ENCODE measurements at regions not wholly inside any gene's neighbourhood (a gene's known extent, or its start where the extent isn't known, plus 50 kb on each side); places are given as distances from the start of the nearest gene placed in this dataset.

DNA sequence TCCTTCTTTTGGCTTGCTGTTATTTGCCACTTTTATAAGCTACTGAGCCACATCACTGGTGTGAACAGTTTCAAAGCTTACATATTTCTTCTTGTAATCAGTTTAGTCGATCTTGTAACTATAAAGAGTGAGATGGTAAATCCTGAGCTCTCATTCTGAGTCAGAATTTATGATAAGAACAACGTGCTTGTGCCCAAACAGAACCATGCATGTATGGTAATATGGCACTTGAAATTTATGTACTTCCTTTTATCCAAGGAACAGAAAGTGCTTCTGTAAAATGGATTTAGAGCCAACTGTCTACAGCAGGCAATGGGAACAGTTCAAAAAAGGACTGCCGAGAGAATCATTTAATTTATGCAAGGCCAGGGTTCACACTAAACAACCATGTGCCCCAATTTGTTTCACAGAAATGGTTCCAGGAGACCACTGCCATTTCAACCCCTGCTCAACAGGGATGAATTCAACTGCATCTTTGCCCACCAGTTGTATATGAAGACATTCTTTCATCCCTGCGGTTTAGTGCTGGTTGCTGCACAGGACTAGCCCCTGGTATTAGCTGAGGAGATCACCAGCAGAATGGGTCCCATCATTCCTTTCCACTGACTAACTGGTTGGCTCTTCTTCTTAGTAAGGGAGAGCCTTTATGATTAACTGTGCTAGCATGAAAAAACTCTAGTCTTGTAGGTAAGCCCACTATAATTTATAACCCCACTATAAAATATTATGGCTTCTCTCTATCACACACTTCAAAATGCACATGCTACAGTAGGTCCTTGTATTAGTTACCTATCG lies 162.9 kb upstream of the PGRMC2 start:
- TF ChIP-seq, protein P1, sequence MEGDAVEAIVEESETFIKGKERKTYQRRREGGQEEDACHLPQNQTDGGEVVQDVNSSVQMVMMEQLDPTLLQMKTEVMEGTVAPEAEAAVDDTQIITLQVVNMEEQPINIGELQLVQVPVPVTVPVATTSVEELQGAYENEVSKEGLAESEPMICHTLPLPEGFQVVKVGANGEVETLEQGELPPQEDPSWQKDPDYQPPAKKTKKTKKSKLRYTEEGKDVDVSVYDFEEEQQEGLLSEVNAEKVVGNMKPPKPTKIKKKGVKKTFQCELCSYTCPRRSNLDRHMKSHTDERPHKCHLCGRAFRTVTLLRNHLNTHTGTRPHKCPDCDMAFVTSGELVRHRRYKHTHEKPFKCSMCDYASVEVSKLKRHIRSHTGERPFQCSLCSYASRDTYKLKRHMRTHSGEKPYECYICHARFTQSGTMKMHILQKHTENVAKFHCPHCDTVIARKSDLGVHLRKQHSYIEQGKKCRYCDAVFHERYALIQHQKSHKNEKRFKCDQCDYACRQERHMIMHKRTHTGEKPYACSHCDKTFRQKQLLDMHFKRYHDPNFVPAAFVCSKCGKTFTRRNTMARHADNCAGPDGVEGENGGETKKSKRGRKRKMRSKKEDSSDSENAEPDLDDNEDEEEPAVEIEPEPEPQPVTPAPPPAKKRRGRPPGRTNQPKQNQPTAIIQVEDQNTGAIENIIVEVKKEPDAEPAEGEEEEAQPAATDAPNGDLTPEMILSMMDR (conservative IDR thresholded peaks at IDR 0.05; ENCODE audit: low read length): no peak
- no peak for TF ChIP-seq EZH2phosphoT487 (IDR thresholded peaks at IDR 0.05; ENCODE audit: borderline replicate concordance)
